T-helper 2 cell treated with Interferon-gamma antibody and Interleukin-4, amounts not matched to agents 5 μg/mL and 100 μg/mL, for 36 hours (primary cell): ENCODE measurements at regions not wholly inside any gene's neighbourhood (a gene's known extent, or its start where the extent isn't known, plus 50 kb on each side); places are given as distances from the start of the nearest gene placed in this dataset.
"Not testable (repeated sequence)": the region's sequence is repeated elsewhere in the genome, so short reads cannot be mapped to it uniquely, and the experiment has no call there.

Experiments used
- DNase-seq: peaks from one replicate; pipeline ENCODE4 v3.0.0; 2021; ENCODE audit warnings: low spot score
- H3K27ac Mint-ChIP-seq: one replicate; pipeline ENCODE4 v1.8.0; 2021; ENCODE audit warnings: mild to moderate bottlenecking, mixed read lengths
- H3K27me3 Mint-ChIP-seq: one replicate; pipeline ENCODE4 v1.8.0; 2021; ENCODE audit warnings: low read depth, mixed read lengths
- H3K36me3 Mint-ChIP-seq: one replicate; pipeline ENCODE4 v1.8.0; 2021; ENCODE audit warnings: low read depth, mixed read lengths
- H3K4me1 Mint-ChIP-seq: one replicate; pipeline ENCODE4 v1.8.0; 2021; ENCODE audit warnings: low read depth, mixed read lengths
- H3K4me3 Mint-ChIP-seq: one replicate; pipeline ENCODE4 v1.8.0; 2022; ENCODE audit warnings: mild to moderate bottlenecking, moderate library complexity, mixed read lengths
- H3K9me3 Mint-ChIP-seq: one replicate; pipeline ENCODE4 v1.8.0; 2021; ENCODE audit warnings: mixed read lengths

- H3K27me3 Mint-ChIP-seq = peaks cover 28% of the 10 kb centered on the region
- H3K9me3 Mint-ChIP-seq, H3K36me3 Mint-ChIP-seq, H3K27ac Mint-ChIP-seq, H3K4me1 Mint-ChIP-seq, DNase-seq, H3K4me3 Mint-ChIP-seq: not testable (repeated sequence)
Measured at GRCh38 chr2:11951492-11951891, 205.1 kb downstream of the LPIN1 start.

DNA sequence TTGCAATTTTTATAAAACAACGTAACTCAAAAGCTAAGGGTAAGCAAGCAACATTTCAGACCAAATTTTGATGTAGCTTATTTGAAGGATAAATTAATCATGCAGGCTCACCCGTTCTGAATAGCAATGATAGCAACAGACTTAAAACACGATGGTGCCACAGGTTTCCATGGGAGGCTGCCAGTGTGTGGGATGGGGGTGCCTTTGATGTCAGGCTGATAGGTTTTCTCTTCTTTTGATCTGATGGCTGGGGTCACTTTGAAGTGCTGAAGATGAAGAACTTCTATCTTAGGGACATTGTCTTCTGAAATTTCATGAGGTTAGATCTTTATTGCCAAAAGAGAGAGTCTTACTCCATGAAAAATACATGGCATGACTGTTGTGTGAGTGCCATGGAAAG lies 206.8 kb downstream of the LPIN1 start:
- no peaks in the 10 kb centered on the region for H3K9me3 Mint-ChIP-seq
- H3K36me3 Mint-ChIP-seq = no peaks in the 10 kb centered on the region
- peaks cover 1% of the 10 kb centered on the region for H3K4me1 Mint-ChIP-seq
- peaks cover 34% of the 10 kb centered on the region for H3K27me3 Mint-ChIP-seq
- H3K27ac Mint-ChIP-seq = no peak overlapping the region
- no peak for DNase-seq
- H3K4me3 Mint-ChIP-seq = no peak overlapping the region

DNA sequence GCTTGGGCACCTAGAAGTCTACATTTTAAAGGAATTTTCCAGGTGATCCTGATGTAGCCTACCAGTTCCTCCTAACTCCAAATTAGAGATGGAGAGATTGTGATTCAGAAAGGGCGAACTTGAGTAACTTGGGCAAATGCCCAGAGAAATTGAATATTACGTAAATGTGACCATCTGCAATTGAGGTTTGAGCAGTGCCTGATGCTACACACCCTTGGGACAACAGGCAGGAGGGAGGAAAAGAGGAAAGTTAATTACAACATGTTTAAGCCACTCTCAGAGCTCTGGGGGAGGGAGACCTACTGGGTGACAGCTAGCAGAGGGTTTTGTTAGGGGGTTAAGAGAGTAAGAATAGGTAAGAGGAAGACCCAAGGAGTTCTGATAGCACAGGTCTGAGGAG lies 208.9 kb downstream of the LPIN1 start:
- Mint-ChIP-seq H3K27ac (no peak overlapping the region), H3K4me1 (no peaks in the 10 kb centered on the region), H3K4me3 (no peak overlapping the region), H3K27me3 (peaks cover 30% of the 10 kb centered on the region), H3K9me3 (no peaks in the 10 kb centered on the region), H3K36me3 (no peaks in the 10 kb centered on the region)
- no peak for DNase-seq

DNA sequence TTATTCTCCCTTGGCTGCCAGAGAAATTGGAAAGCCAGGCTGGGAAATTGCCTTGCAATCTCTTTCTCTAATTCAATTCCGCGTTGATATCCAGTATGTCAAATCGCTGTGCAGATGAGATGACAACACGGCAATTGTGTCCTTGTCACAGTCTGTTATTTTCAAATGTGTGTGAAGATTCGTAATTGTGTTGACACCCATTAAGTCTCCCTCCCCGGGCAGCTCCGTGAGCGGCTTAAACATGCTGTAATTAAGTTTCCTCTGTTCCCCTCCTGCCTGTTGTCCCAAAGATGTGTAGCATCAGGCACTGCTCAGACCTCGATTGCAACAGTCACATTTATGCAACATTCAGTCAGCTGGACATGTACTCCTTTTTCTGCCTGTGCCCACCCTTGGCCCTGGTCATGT lies 209.5 kb downstream of the LPIN1 start:
- Mint-ChIP-seq H3K4me3 (no peak overlapping the region), H3K27me3 (peaks cover 28% of the 10 kb centered on the region), H3K9me3 (no peaks in the 10 kb centered on the region), H3K4me1 (no peaks in the 10 kb centered on the region), H3K36me3 (no peaks in the 10 kb centered on the region), H3K27ac (no peak overlapping the region)
- DNase-seq = no peak

- Mint-ChIP-seq H3K4me1 (no peaks in the 10 kb centered on the region), H3K36me3 (no peaks in the 10 kb centered on the region), H3K4me3 (no peak overlapping the region), H3K27me3 (peaks cover 4% of the 10 kb centered on the region), H3K27ac (no peak overlapping the region), H3K9me3 (no peaks in the 10 kb centered on the region)
- no peak for DNase-seq
Measured at GRCh38 chr2:11962707-11963328, 216.4 kb downstream of the LPIN1 start.

DNA sequence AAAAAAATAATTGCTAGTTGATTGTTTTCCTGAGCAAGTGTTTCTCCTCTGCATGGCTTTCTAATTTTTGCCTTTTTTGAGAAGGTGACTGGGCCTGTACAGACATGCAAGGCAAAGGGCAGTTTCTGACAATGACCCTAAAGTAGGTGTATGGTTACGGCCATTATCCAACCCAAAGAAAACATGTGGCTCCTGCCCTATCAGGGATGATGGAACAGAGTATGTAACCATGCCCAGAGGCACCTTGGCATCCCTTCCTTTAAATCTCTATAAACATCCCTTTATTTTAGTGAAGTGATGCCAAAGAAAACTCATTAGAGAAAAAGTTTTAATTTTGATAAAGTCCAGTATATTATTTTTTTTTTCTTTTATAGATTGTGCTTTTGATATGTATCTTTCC lies 217.5 kb downstream of the LPIN1 start:
- no peaks in the 10 kb centered on the region for H3K4me1 Mint-ChIP-seq
- DNase-seq = no peak
- H3K4me3 Mint-ChIP-seq = no peak overlapping the region
- no peaks in the 10 kb centered on the region for H3K9me3 Mint-ChIP-seq
- no peaks in the 10 kb centered on the region for H3K36me3 Mint-ChIP-seq
- peaks cover 3% of the 10 kb centered on the region for H3K27me3 Mint-ChIP-seq
- H3K27ac Mint-ChIP-seq = no peak overlapping the region

GRCh38 chr2:11967946-11968465 lies 221.6 kb downstream of the LPIN1 start:
- no peak overlapping the region for H3K4me3 Mint-ChIP-seq
- no peak for DNase-seq

GRCh38 chr2:11968521-11968920 lies 222.1 kb downstream of the LPIN1 start:
- H3K27ac Mint-ChIP-seq = no peak overlapping the region
- H3K4me1 Mint-ChIP-seq = no peaks in the 10 kb centered on the region
- no peak for DNase-seq
- no peaks in the 10 kb centered on the region for H3K36me3 Mint-ChIP-seq
- H3K27me3 Mint-ChIP-seq = peaks cover 5% of the 10 kb centered on the region
- peaks cover 1% of the 10 kb centered on the region for H3K9me3 Mint-ChIP-seq
- H3K4me3 Mint-ChIP-seq = no peak overlapping the region

More at GRCh38 chr2:11967946-11968465, 221.6 kb downstream of the LPIN1 start:
- Mint-ChIP-seq H3K9me3 (no peaks in the 10 kb centered on the region), H3K4me1 (no peaks in the 10 kb centered on the region), H3K36me3 (no peaks in the 10 kb centered on the region), H3K27ac (no peak overlapping the region), H3K27me3 (peaks cover 5% of the 10 kb centered on the region)

- H3K27me3 Mint-ChIP-seq = peaks cover 8% of the 10 kb centered on the region
- H3K4me1 Mint-ChIP-seq = no peaks in the 10 kb centered on the region
- no peak overlapping the region for H3K27ac Mint-ChIP-seq
- H3K9me3 Mint-ChIP-seq = peaks cover 5% of the 10 kb centered on the region
- H3K4me3 Mint-ChIP-seq = no peak overlapping the region
- no peak for DNase-seq
- no peaks in the 10 kb centered on the region for H3K36me3 Mint-ChIP-seq
Measured at GRCh38 chr2:11969774-11970173, 223.3 kb downstream of the LPIN1 start.

- Mint-ChIP-seq H3K4me1 (no peaks in the 10 kb centered on the region), H3K27me3 (peaks cover 8% of the 10 kb centered on the region), H3K36me3 (no peaks in the 10 kb centered on the region), H3K27ac (no peak overlapping the region), H3K4me3 (no peak overlapping the region), H3K9me3 (peaks cover 19% of the 10 kb centered on the region)
- no peak for DNase-seq
Measured at GRCh38 chr2:11974573-11974972, 228.1 kb downstream of the LPIN1 start.

DNA sequence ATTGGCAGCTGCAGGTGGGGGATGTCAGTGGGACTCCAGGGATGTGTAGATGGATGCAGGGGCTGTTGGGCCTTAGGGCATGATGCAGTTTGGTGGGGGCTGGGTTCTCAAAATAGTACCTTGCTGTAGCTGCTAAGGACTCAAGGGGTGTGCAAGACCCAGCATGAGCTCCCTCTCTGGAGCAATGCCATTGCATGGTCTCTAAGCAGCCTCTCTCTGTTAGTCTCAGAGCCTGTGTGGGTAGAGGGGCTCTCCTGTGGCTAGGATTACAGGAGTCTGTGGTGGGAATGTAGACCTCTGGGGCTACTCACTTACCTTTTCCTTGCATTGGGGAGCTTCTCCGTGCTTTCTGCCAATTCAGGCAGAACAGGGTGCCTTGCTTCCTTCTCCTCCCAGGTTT lies 228.9 kb downstream of the LPIN1 start:
- H3K27ac Mint-ChIP-seq = no peak overlapping the region
- DNase-seq = no peak
- H3K4me1 Mint-ChIP-seq = no peaks in the 10 kb centered on the region
- peaks cover 4% of the 10 kb centered on the region for H3K27me3 Mint-ChIP-seq
- H3K4me3 Mint-ChIP-seq = no peak overlapping the region
- no peaks in the 10 kb centered on the region for H3K36me3 Mint-ChIP-seq
- H3K9me3 Mint-ChIP-seq = peaks cover 19% of the 10 kb centered on the region

DNA sequence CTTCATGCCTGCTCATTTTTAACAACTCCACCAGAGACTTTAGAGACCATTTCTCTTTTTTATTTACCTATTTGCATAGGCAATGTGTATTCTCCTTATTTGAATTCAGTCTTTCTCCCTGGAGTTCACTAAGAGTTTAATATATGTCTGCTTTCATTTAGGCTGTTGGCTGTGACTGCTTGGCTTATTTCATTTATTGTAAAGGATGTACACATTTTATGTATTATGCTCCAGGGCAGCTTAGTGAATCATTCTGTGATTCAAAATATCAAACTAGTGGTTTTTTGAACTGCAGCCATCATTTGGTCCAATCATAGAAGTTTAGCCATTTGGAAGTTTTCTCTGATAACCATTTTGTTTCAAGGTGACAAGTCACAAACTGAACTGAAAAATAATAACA lies 229.6 kb downstream of the LPIN1 start:
- DNase-seq = no peak

GRCh38 chr2:11977766-11978524 lies 231.5 kb downstream of the LPIN1 start:
- no peak overlapping the region for H3K4me3 Mint-ChIP-seq

More for the DNA sequence above, 229.6 kb downstream of the LPIN1 start:
- Mint-ChIP-seq H3K27me3 (peaks cover 4% of the 10 kb centered on the region), H3K9me3 (peaks cover 19% of the 10 kb centered on the region), H3K27ac (no peak overlapping the region), H3K4me3 (no peak overlapping the region), H3K4me1 (no peaks in the 10 kb centered on the region), H3K36me3 (no peaks in the 10 kb centered on the region)

DNA sequence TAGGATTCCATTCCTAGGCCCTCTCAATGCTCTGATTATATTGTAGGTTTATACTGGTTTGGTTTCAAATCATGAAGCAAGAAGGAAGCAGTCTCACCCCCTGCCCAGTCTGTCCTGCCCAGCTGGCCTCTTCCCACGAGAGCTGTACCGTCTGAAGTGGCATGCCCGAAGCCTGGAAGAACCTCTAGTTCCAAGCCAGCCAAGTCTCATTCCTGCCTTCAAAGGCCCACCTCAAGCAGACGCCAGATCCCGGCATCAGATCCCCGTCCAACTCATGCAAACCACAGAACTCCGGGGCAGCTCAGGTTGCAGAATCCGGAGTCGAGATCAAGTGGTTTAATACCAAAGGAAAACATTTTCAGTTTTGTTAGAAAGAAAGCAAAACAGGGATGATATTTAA lies 234.4 kb downstream of the LPIN1 start:
- no peaks in the 10 kb centered on the region for H3K27me3 Mint-ChIP-seq
- no peaks in the 10 kb centered on the region for H3K36me3 Mint-ChIP-seq
- H3K4me1 Mint-ChIP-seq = no peaks in the 10 kb centered on the region
- H3K4me3 Mint-ChIP-seq = no peak overlapping the region
- H3K9me3 Mint-ChIP-seq = peaks cover 11% of the 10 kb centered on the region
- H3K27ac Mint-ChIP-seq = no peak overlapping the region
- no peak for DNase-seq

More at GRCh38 chr2:11977766-11978524, 231.5 kb downstream of the LPIN1 start:
- peaks cover 4% of the 10 kb centered on the region for H3K27me3 Mint-ChIP-seq
- H3K27ac Mint-ChIP-seq = no peak overlapping the region
- no peaks in the 10 kb centered on the region for H3K4me1 Mint-ChIP-seq
- no peak for DNase-seq
- H3K36me3 Mint-ChIP-seq = no peaks in the 10 kb centered on the region
- peaks cover 24% of the 10 kb centered on the region for H3K9me3 Mint-ChIP-seq
